ENCODE measurements at regions not wholly inside any gene's neighbourhood (a gene's known extent, or its start where the extent isn't known, plus 50 kb on each side); places are given as distances from the start of the nearest gene placed in this dataset.

DNA sequence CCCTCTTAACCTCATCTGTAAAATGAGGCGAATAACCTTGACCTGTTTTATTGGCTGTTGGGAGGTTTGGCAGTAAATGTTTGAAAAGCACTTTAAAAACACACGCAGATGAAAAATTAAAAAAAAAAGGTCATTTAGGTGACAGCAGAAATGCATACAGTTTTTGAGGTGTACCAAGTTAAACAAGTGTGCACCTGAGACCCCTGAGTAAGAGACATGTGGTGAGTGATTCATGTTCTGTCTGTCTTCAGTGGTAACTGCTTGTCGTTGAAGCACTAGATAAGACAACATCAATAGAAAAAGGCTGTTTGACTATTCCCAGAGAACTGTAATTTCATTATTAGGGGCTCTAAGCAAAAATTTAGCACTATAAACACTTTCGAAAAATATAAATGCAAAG lies 608.4 kb upstream of the PITX2 start:
- TF ChIP-seq POLR2A (IDR thresholded peaks at IDR 0.05), result no peak
- TF ChIP-seq, protein P1, sequence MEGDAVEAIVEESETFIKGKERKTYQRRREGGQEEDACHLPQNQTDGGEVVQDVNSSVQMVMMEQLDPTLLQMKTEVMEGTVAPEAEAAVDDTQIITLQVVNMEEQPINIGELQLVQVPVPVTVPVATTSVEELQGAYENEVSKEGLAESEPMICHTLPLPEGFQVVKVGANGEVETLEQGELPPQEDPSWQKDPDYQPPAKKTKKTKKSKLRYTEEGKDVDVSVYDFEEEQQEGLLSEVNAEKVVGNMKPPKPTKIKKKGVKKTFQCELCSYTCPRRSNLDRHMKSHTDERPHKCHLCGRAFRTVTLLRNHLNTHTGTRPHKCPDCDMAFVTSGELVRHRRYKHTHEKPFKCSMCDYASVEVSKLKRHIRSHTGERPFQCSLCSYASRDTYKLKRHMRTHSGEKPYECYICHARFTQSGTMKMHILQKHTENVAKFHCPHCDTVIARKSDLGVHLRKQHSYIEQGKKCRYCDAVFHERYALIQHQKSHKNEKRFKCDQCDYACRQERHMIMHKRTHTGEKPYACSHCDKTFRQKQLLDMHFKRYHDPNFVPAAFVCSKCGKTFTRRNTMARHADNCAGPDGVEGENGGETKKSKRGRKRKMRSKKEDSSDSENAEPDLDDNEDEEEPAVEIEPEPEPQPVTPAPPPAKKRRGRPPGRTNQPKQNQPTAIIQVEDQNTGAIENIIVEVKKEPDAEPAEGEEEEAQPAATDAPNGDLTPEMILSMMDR (IDR thresholded peaks at IDR 0.05), result no peak
